K562 (cell line): ENCODE measurements at regions not wholly inside any gene's neighbourhood (a gene's known extent, or its start where the extent isn't known, plus 50 kb on each side); places are given as distances from the start of the nearest gene placed in this dataset.

ENCODE experiments used
- ATAC-seq: fragments of 200-7000 bp; cut with Tn5 transposase; 3 replicates; pipeline ENCODE4 v1.9.1; 2020; ENCODE audit warnings: moderate library complexity
- BruUV-seq: library from RNA; stranded (reverse); fragments of 400-500 nt; replicated peaks from 2 replicates; lab custom pipeline; 2021; lab: Mats Ljungman, UMichigan
- CTCF ChIA-PET: fragments of 300-600 bp; formaldehyde crosslinking; extraction: SDS; loops from one replicate; lab custom pipeline; 2021; ENCODE audit warnings: low intra/inter-chr PET ratio; lab: Yijun Ruan, JAX
- POLR2A ChIA-PET: fragments of 300-600, 350-650 bp; sonication (Branson Sonifier 250); formaldehyde crosslinking; extraction: SDS; loops from one replicate; lab custom pipeline; 2021; ENCODE audit warnings: antibody characterized with exemption, inconsistent platforms; lab: Yijun Ruan, JAX
- DNase-seq, 4 experiments: peaks; one replicate each; pipeline versions ENCODE4 v3.0.0 to v3.0.0-alpha.2; 2011 to 2018; ENCODE audit warnings: low spot score in 3 of 4, mixed read lengths in 3 of 4; ENCODE audit errors: extremely low read depth in 1 of 4
- FAIRE-seq: peaks from 2 replicates; lab custom pipeline; 2011; peaks lifted over from hg19 to GRCh38; lab: Jason Lieb, UNC
- H2AFZ ChIP-seq: 2 replicates; pipeline ENCODE4 v1.6.0; 2011; ENCODE audit warnings: low read depth, low read length, control low read depth, inconsistent platforms
- H3K27ac ChIP-seq: fragments of 200-600 bp; 3 replicates; pipeline ENCODE4 v1.8.0; 2011; ENCODE audit warnings: low read depth, mild to moderate bottlenecking, control low read depth, inconsistent platforms, low read length, moderate library complexity, mixed read lengths; ENCODE audit errors: extremely low read depth
- H3K27me3 ChIP-seq, 2 experiments: fragments of 300-600 bp in 1 of 2; 2 replicates in 1 of 2; 3 replicates in 1 of 2; pipeline versions ENCODE4 v1.6.0 to v1.8.0; 2011; ENCODE audit warnings: inconsistent platforms in 2 of 2, low read length in 2 of 2, mild to moderate bottlenecking in 1 of 2, mixed read lengths in 1 of 2, moderate library complexity in 1 of 2; ENCODE audit not compliant: control insufficient read depth in 2 of 2, insufficient read depth in 2 of 2
- H3K36me3 ChIP-seq: fragments of 300-600 bp; 3 replicates; pipeline ENCODE4 v1.8.0; 2011; ENCODE audit warnings: mild to moderate bottlenecking, low read length, inconsistent platforms; ENCODE audit not compliant: control insufficient read depth, insufficient read depth
- H3K4me1 ChIP-seq, 2 experiments: fragments of 200-600 bp in 1 of 2; replicated peaks in 1 of 2; 2 replicates in 1 of 2; 3 replicates in 1 of 2; pipeline versions ENCODE4 v1.5.1 to v1.8.0; 2011; ENCODE audit warnings: inconsistent platforms in 2 of 2, low read length in 2 of 2, mild to moderate bottlenecking in 1 of 2, mixed read lengths in 1 of 2, moderate library complexity in 1 of 2; ENCODE audit not compliant: control insufficient read depth in 2 of 2, insufficient read depth in 2 of 2
- H3K4me2 ChIP-seq: 2 replicates; pipeline ENCODE4 v1.6.1; 2011; ENCODE audit warnings: low read length, control low read depth, inconsistent platforms, mixed read lengths; ENCODE audit not compliant: insufficient read depth
- H3K4me3 ChIP-seq: fragments of 200-600 bp; sonication (generic), shearing (Covaris generic); 2 replicates; pipeline ENCODE4 v1.5.1; 2016; ENCODE audit warnings: control low read depth, inconsistent platforms
- H3K79me2 ChIP-seq: fragments of 200-600 bp; 3 replicates; pipeline ENCODE4 v1.8.0; 2011; ENCODE audit warnings: low read length, inconsistent platforms; ENCODE audit not compliant: control insufficient read depth, insufficient read depth
- H3K9ac ChIP-seq, 2 experiments: 2 replicates each; pipeline versions ENCODE4 v1.6.0 to v1.6.1; 2011; ENCODE audit warnings: low read depth in 2 of 2, low read length in 2 of 2, control low read depth in 1 of 2, inconsistent platforms in 1 of 2, mild to moderate bottlenecking in 1 of 2, mixed read lengths in 1 of 2; ENCODE audit not compliant: insufficient read depth in 1 of 2
- H3K9me1 ChIP-seq: one replicate; pipeline ENCODE4 v1.6.0; 2011; ENCODE audit warnings: inconsistent platforms, mild to moderate bottlenecking, low read length, moderate library complexity; ENCODE audit not compliant: control insufficient read depth, insufficient read depth
- H3K9me3 ChIP-seq: replicated peaks from 2 replicates; pipeline ENCODE4 v1.5.1; 2011; ENCODE audit warnings: low read depth, low read length, inconsistent platforms; ENCODE audit not compliant: control insufficient read depth, insufficient read depth
- H4K20me1 ChIP-seq: replicated peaks from 2 replicates; pipeline ENCODE4 v1.6.1; 2011; ENCODE audit warnings: low read length, inconsistent platforms, mixed read lengths; ENCODE audit not compliant: control insufficient read depth, insufficient read depth
- CEBPG ChIP-seq, 3 experiments: fragments of 200-800 bp in 1 of 3; sonication (Bioruptor generic) in 1 of 3; sonication (generic) in 1 of 3; formaldehyde crosslinking in 1 of 3; IDR thresholded peaks in 2 of 3; conservative IDR thresholded peaks in 1 of 3; 2 replicates each; pipeline versions ENCODE4 v1.6.1 to v1.8.0; 2016 to 2022; ENCODE audit warnings: missing compliant biosample characterization in 2 of 3, missing genetic modification characterization in 2 of 3, mild to moderate bottlenecking in 1 of 3, missing genetic modification reagents in 1 of 3
- FOXM1 ChIP-seq, 2 experiments: fragments of 450-650 bp in 1 of 2; sonication (generic) in 1 of 2; formaldehyde crosslinking in 1 of 2; IDR thresholded peaks; 2 replicates each; pipeline versions ENCODE4 v1.6.1 to v1.9.0; 2017 to 2022; ENCODE audit warnings: low read depth in 2 of 2, mild to moderate bottlenecking in 2 of 2, missing genetic modification reagents in 1 of 2, moderate library complexity in 1 of 2
- MIER1 ChIP-seq: fragments of 450-650 bp; IDR thresholded peaks from 2 replicates; pipeline ENCODE4 v1.6.1; 2016; ENCODE audit warnings: antibody characterized with exemption, mild to moderate bottlenecking, low read depth
- SUPT5H ChIP-seq: fragments of 450-650 bp; IDR thresholded peaks from 2 replicates; pipeline ENCODE4 v1.6.1; 2016
- ZNF507 ChIP-seq: conservative IDR thresholded peaks from 2 replicates; pipeline ENCODE4 v1.6.1; 2017; ENCODE audit warnings: missing genetic modification characterization, missing compliant biosample characterization
- ZNF766 ChIP-seq: fragments of 200-800 bp; sonication (Bioruptor generic); conservative IDR thresholded peaks from 2 replicates; pipeline ENCODE4 v1.6.1; 2016; ENCODE audit warnings: missing genetic modification characterization, missing compliant biosample characterization
- WGBS: fragments of 100-300 bp; shearing (Covaris generic); methylation state at CpG from one replicate; pipeline ENCODE4 v1.1.6; 2016; ENCODE audit warnings: low coverage, mixed read lengths; ENCODE audit not compliant: insufficient coverage; ENCODE audit errors: missing lambda C conversion rate; 5-methylcytosine and 5-hydroxymethylcytosine counted together
- in situ Hi-C: fragments of 300-500 bp; cut with MboI; formaldehyde crosslinking; loops from 4 replicates; pipeline ENCODE4 v1.15.0; 2018; ENCODE audit warnings: inconsistent platforms, mixed read lengths
- intact Hi-C: fragments of 100-400 bp; cut with micrococcal nuclease; formaldehyde crosslinking; loops from 2 replicates; pipeline ENCODE4 v1.14.2; 2022
- TF ChIP-seq, protein P1 (sequence below): fragments of 450-650 bp; formaldehyde crosslinking; IDR thresholded peaks from 2 replicates; pipeline ENCODE4 v1.4.0; 2020; ENCODE audit warnings: mild to moderate bottlenecking, mixed read lengths

DNA sequence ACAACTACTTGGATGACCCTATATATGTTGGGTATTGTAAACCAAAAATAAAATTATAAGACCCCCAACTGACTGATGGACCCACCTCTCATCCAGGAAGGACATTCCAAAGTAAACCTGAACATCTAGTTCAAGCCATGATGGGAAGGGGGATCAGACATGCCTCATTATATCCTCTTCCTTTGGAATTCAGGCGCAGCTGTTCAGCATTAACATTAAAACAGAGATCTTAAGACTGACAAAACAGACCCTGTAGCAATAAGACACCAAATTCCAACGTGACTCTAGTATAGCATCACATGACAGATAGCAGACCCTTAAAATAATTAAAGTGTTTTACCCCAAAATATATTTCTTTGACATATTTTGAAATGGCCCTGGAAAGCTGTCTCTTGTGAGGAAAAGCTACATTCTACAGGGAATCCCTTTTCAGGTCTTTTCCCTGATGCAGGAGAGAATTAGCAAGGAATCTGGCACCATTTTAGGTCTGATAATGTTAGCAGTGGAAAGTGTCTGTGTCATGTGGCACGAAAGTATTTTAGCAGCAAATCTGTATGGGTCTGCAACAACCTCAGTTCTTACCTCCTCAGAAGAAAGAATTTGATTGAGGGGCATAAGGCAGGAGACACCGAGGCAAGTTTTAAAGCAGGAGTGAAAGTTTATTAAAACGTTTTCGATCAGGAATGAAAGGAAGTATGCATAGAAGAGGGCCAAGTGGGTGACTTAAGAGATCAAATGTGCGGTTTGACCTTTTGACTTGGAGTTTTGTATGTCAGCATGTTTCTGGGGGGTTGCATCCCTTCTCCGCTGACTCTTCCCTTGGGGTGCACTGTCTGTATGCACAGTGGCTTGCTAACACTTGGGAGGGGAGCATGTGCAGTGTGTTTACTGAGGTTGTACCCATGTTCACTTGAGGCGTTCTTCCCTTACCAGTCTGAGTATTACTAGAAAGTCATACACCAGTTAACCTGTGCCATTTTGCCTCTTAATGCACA lies 236.6 kb upstream of the PPP1R3A start:
- no peaks in the 10 kb centered on the region for H3K9me3 ChIP-seq
- H3K4me1 ChIP-seq, result no peaks in the 10 kb centered on the region
- H3K9ac ChIP-seq, result no peak overlapping the region
- WGBS, result 0% methylated on average over 9 of the region's 9 CpGs
- ATAC-seq (no peak), DNase-seq (no peak), FAIRE-seq (no peak)
- H3K4me3 ChIP-seq, result no peak overlapping the region
- H4K20me1 ChIP-seq, result no peaks in the 10 kb centered on the region
- TF ChIP-seq, protein P1, sequence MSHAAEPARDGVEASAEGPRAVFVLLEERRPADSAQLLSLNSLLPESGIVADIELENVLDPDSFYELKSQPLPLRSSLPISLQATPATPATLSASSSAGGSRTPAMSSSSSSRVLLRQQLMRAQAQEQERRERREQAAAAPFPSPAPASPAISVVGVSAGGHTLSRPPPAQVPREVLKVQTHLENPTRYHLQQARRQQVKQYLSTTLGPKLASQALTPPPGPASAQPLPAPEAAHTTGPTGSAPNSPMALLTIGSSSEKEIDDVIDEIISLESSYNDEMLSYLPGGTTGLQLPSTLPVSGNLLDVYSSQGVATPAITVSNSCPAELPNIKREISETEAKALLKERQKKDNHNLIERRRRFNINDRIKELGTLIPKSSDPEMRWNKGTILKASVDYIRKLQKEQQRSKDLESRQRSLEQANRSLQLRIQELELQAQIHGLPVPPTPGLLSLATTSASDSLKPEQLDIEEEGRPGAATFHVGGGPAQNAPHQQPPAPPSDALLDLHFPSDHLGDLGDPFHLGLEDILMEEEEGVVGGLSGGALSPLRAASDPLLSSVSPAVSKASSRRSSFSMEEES (CRISPR knock-in tag), result 0 out of 2 replicates have a peak, but pooled peaks have one; percentile 3
- TF ChIP-seq ZNF766, result no peak
- no peak overlapping the region for H2AFZ ChIP-seq
- no peaks in the 10 kb centered on the region for H3K79me2 ChIP-seq
- H3K36me3 ChIP-seq, result no peaks in the 10 kb centered on the region
- no peaks in the 10 kb centered on the region for H3K27me3 ChIP-seq
- no TSS peak for BruUV-seq
- no peaks in the 10 kb centered on the region for H3K9me1 ChIP-seq
- no peak overlapping the region for H3K4me2 ChIP-seq
- H3K27ac ChIP-seq, result no peak overlapping the region
- ChIA-PET CTCF (no interaction called here), POLR2A (interaction anchor here (0.6 kb wide), 1 partner anchor 881 kb away, joined by 3 read pairs; no protein-coding TSS in a partner anchor)
- in situ Hi-C loops (no loop called here), intact Hi-C loops (no loop called here)

DNA sequence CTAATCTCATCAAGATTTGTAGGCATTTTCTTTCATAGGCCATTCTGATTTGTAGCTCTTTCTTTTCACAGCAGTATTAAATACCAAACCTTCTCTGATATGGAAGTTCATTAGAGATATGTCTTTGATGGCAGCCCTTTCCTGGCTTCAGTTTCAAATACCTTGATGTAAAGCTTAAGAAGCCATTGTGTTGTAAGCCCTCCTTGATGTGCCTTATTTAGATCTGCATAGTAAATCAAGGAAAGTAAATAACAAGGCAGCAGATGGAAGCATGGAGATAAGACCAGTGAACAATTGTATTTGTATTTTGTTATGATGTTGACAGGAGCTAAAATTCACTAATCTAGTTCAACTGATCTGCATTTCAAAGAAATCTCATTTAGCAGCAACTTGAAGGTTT lies 234.9 kb upstream of the PPP1R3A start:
- no peaks in the 10 kb centered on the region for H3K9me1 ChIP-seq
- FAIRE-seq, result no peak

More for the DNA sequence above, 234.9 kb upstream of the PPP1R3A start:
- H3K36me3 ChIP-seq, result no peaks in the 10 kb centered on the region
- ChIA-PET POLR2A (no interaction called here), CTCF (no interaction called here)
- in situ Hi-C loops, result no loop called here
- no peaks in the 10 kb centered on the region for H3K27me3 ChIP-seq
- no peak for ATAC-seq
- H3K9ac ChIP-seq, result no peak overlapping the region
- no peaks in the 10 kb centered on the region for H3K4me1 ChIP-seq
- no peaks in the 10 kb centered on the region for H3K79me2 ChIP-seq
- H3K4me3 ChIP-seq, result no peak overlapping the region
- no peak overlapping the region for H3K4me2 ChIP-seq
- H3K27ac ChIP-seq, result no peak overlapping the region
- H2AFZ ChIP-seq, result no peak overlapping the region
- no peaks in the 10 kb centered on the region for H3K9me3 ChIP-seq
- no peak for DNase-seq
- no peaks in the 10 kb centered on the region for H4K20me1 ChIP-seq
- BruUV-seq, result no TSS peak
- TF ChIP-seq SUPT5H, result no peak
- TF ChIP-seq CEBPG (CRISPR knock-in tag; IDR thresholded peaks at IDR 0.05), result no peak
- TF ChIP-seq CEBPG (tag; conservative IDR thresholded peaks at IDR 0.05 in 1 of 2, IDR thresholded peaks at IDR 0.05 in 1 of 2), result no peak
- TF ChIP-seq ZNF507 (tag), result no peak
- TF ChIP-seq FOXM1 (IDR thresholded peaks at IDR 0.05; ENCODE audit: low read depth), result no peak
- no peak for TF ChIP-seq FOXM1 (CRISPR knock-in tag; IDR thresholded peaks at IDR 0.05; ENCODE audit: low read depth)
- no peak for TF ChIP-seq MIER1
- intact Hi-C loops, result no loop called here
